HCT116 (cell line): ENCODE measurements at regions not wholly inside any gene's neighbourhood (a gene's known extent, or its start where the extent isn't known, plus 50 kb on each side); places are given as distances from the start of the nearest gene placed in this dataset.

Experiments
- ATAC-seq: fragments of 200-7000 bp; cut with Tn5 transposase; 2 replicates; pipeline ENCODE4 v1.9.1; 2020; ENCODE audit warnings: mild to moderate bottlenecking, moderate library complexity
- BruUV-seq: library from RNA; stranded (reverse); fragments of 400-500 nt; replicated peaks from 2 replicates; lab custom pipeline; 2021; lab: Mats Ljungman, UMichigan
- CTCF ChIA-PET: fragments of 300-600 bp; sonication (Branson Sonifier 250); formaldehyde crosslinking; loops from one replicate; lab custom pipeline; 2021; ENCODE audit warnings: antibody characterized with exemption; lab: Charles Lee
- POLR2A ChIA-PET: fragments of 300-600, 350-600 bp; sonication (Branson Sonifier 250); formaldehyde crosslinking; loops from one replicate; lab custom pipeline; 2021; ENCODE audit warnings: antibody characterized with exemption; lab: Charles Lee
- RAD21 ChIA-PET, 2 experiments: fragments of 300-600 bp; sonication (Branson Sonifier 250); formaldehyde crosslinking; loops; one replicate each; lab custom pipeline; 2023; ENCODE audit warnings: low total read pairs in 2 of 2; ENCODE audit not compliant: uncharacterized antibody in 2 of 2, unreplicated experiment in 2 of 2, low non-redundant PET in 1 of 2; lab: Charles Lee
- DNase-seq: peaks from one replicate; pipeline ENCODE4 v3.0.0-alpha.2; 2010; ENCODE audit warnings: low read depth, low spot score
- H2AFZ ChIP-seq: fragments of 200-600 bp; shearing (Covaris generic), sonication (generic); 2 replicates; pipeline ENCODE4 v1.6.1; 2017; ENCODE audit warnings: low read depth, mixed run types, mixed read lengths, antibody characterized with exemption, low read length; ENCODE audit not compliant: poor library complexity, severe bottlenecking
- H3K27ac ChIP-seq: 2 replicates; pipeline ENCODE4 v1.5.1; 2012; ENCODE audit warnings: low read depth, low read length
- H3K27me3 ChIP-seq: fragments of 200-600 bp; sonication (generic); 2 replicates; pipeline ENCODE4 v1.6.1; 2016; ENCODE audit warnings: mixed run types, low read length, mixed read lengths; ENCODE audit not compliant: insufficient read depth
- H3K36me3 ChIP-seq, 2 experiments: fragments of 200-500 bp in 1 of 2; fragments of 200-600 bp in 1 of 2; sonication (Bioruptor generic) in 1 of 2; sonication (generic) in 1 of 2; 2 replicates each; pipeline versions ENCODE4 v1.5.1 to v1.6.1; 2014 to 2016; ENCODE audit warnings: low read length in 2 of 2, inconsistent platforms in 1 of 2, mixed read lengths in 1 of 2, mixed run types in 1 of 2; ENCODE audit not compliant: insufficient read depth in 2 of 2, control insufficient read depth in 1 of 2
- H3K4me1 ChIP-seq, 2 experiments: fragments of 200-600 bp in 1 of 2; sonication (generic) in 1 of 2; 2 replicates each; pipeline versions ENCODE4 v1.5.1 to v1.6.1; 2012 to 2017; ENCODE audit warnings: low read length in 2 of 2, inconsistent platforms in 1 of 2, mild to moderate bottlenecking in 1 of 2, mixed read lengths in 1 of 2, mixed run types in 1 of 2, moderate library complexity in 1 of 2; ENCODE audit not compliant: insufficient read depth in 2 of 2, control insufficient read depth in 1 of 2
- H3K4me2 ChIP-seq: fragments of 200-600 bp; sonication (generic); 2 replicates; pipeline ENCODE4 v1.6.1; 2017; ENCODE audit warnings: mixed run types, low read length, mixed read lengths
- H3K4me3 ChIP-seq, 2 experiments: fragments of 200-600 bp in 1 of 2; sonication (generic) in 1 of 2; replicated peaks in 1 of 2; 2 replicates each; pipeline ENCODE4 v1.5.1; 2011 to 2016; ENCODE audit warnings: low read length in 2 of 2, control low read depth in 1 of 2, low read depth in 1 of 2, mild to moderate bottlenecking in 1 of 2, mixed read lengths in 1 of 2, mixed run types in 1 of 2
- H3K79me2 ChIP-seq: fragments of 200-600 bp; sonication (generic); 2 replicates; pipeline ENCODE4 v1.6.1; 2017; ENCODE audit warnings: mild to moderate bottlenecking, mixed run types, low read length, moderate library complexity, mixed read lengths; ENCODE audit not compliant: insufficient read depth
- H3K9ac ChIP-seq: fragments of 200-600 bp; sonication (generic); 2 replicates; pipeline ENCODE4 v1.6.1; 2016; ENCODE audit warnings: low read length, mixed read lengths
- H3K9me2 ChIP-seq: fragments of 200-600 bp; sonication (generic), shearing (Covaris generic); 2 replicates; pipeline ENCODE4 v1.6.1; 2017; ENCODE audit warnings: mixed run types, mild to moderate bottlenecking, moderate library complexity; ENCODE audit not compliant: insufficient read depth
- H3K9me3 ChIP-seq, 2 experiments: fragments of 200-500 bp in 1 of 2; fragments of 200-600 bp in 1 of 2; sonication (Bioruptor generic) in 1 of 2; sonication (generic) in 1 of 2; 2 replicates each; pipeline ENCODE4 v1.6.1; 2014 to 2017; ENCODE audit warnings: low read length in 2 of 2, mixed read lengths in 2 of 2, inconsistent platforms in 1 of 2, low read depth in 1 of 2, mild to moderate bottlenecking in 1 of 2, mixed run types in 1 of 2, moderate library complexity in 1 of 2; ENCODE audit not compliant: control insufficient read depth in 1 of 2, insufficient read depth in 1 of 2
- H4K20me1 ChIP-seq: fragments of 200-600 bp; sonication (generic), shearing (Covaris generic); 2 replicates; pipeline ENCODE4 v1.6.1; 2017; ENCODE audit warnings: mixed run types, mild to moderate bottlenecking, moderate library complexity; ENCODE audit not compliant: insufficient read depth
- CBX3 ChIP-seq: IDR thresholded peaks from 2 replicates; pipeline ENCODE4 v1.6.1; 2012; ENCODE audit warnings: low read depth
- CEBPB ChIP-seq: IDR thresholded peaks from 2 replicates; pipeline ENCODE4 v1.6.1; 2012; ENCODE audit warnings: low read depth
- CTCF ChIP-seq, 3 experiments: fragments of 200-600 bp in 1 of 3; sonication (generic) in 1 of 3; IDR thresholded peaks in 2 of 3; conservative IDR thresholded peaks in 1 of 3; 2 replicates each; pipeline ENCODE4 v1.5.1; 2012 to 2017; ENCODE audit warnings: low read depth in 2 of 3, low read length in 2 of 3, antibody characterized with exemption in 1 of 3, borderline replicate concordance in 1 of 3, control low read depth in 1 of 3, mild to moderate bottlenecking in 1 of 3, mixed read lengths in 1 of 3, mixed run types in 1 of 3, moderate library complexity in 1 of 3; ENCODE audit not compliant: insufficient read depth in 1 of 3
- ELF1 ChIP-seq: IDR thresholded peaks from 2 replicates; pipeline ENCODE4 v1.6.1; 2012; ENCODE audit warnings: low read depth, borderline replicate concordance
- EZH2phosphoT487 ChIP-seq: fragments of 200-600 bp; IDR thresholded peaks from 2 replicates; pipeline ENCODE4 v1.6.1; 2018; ENCODE audit warnings: antibody characterized with exemption, borderline replicate concordance
- JUND ChIP-seq: IDR thresholded peaks from 2 replicates; pipeline ENCODE4 v1.6.1; 2012
- POLR2AphosphoS5 ChIP-seq: IDR thresholded peaks from 2 replicates; pipeline ENCODE4 v1.6.1; 2011; ENCODE audit warnings: mild to moderate bottlenecking, low read depth, low read length, moderate library complexity
- SP1 ChIP-seq: IDR thresholded peaks from 2 replicates; pipeline ENCODE4 v1.6.1; 2012; ENCODE audit warnings: low read depth
- TCF7L2 ChIP-seq: IDR thresholded peaks from 2 replicates; pipeline ENCODE4 v1.7.0; 2011; ENCODE audit warnings: borderline replicate concordance, inconsistent platforms; ENCODE audit not compliant: insufficient read depth, insufficient read length; ENCODE audit errors: extremely low read depth
- ZBTB33 ChIP-seq: IDR thresholded peaks from 2 replicates; pipeline ENCODE4 v1.6.1; 2011; ENCODE audit warnings: mild to moderate bottlenecking, low read length, moderate library complexity; ENCODE audit not compliant: insufficient replicate concordance; ENCODE audit errors: extremely low read depth
- ZFX ChIP-seq: fragments of 450-650 bp; IDR thresholded peaks from 2 replicates; pipeline ENCODE4 v1.6.1; 2017
- ZNF274 ChIP-seq: fragments of 200-500 bp; sonication (Bioruptor generic); IDR thresholded peaks from 2 replicates; pipeline ENCODE4 v1.6.1; 2014; ENCODE audit warnings: mild to moderate bottlenecking, low read depth, low read length, inconsistent platforms
- intact Hi-C: fragments of 100-400 bp; cut with micrococcal nuclease; formaldehyde crosslinking; loops from 2 replicates; pipeline ENCODE4 v1.10.0; 2022

- ChIA-PET CTCF (no interaction called here), RAD21 (no interaction called here), POLR2A (no interaction called here)
- no peak overlapping the region for H2AFZ ChIP-seq
- H3K9ac ChIP-seq: no peak overlapping the region
- ATAC-seq: no peak
- no peaks in the 10 kb centered on the region for H3K27me3 ChIP-seq
- H3K79me2 ChIP-seq: no peaks in the 10 kb centered on the region
- intact Hi-C loops: no loop called here
- BruUV-seq: no TSS peak
- H3K4me3 ChIP-seq: no peak overlapping the region
- H3K4me1 ChIP-seq: no peaks in the 10 kb centered on the region
- DNase-seq: no peak
- H3K9me2 ChIP-seq: no peaks in the 10 kb centered on the region
- peaks cover 25 to 44% of the 10 kb centered on the region in 2 experiments; a peak in 3 of 4 replicates for H3K9me3 ChIP-seq
- no peak overlapping the region for H3K27ac ChIP-seq
- H3K36me3 ChIP-seq: no peaks in the 10 kb centered on the region
- no peak for TF ChIP-seq CTCF (IDR thresholded peaks at IDR 0.05 in 2 of 3, conservative IDR thresholded peaks at IDR 0.05 in 1 of 3; ENCODE audit: borderline replicate concordance in 1 of 3, insufficient read depth in 1 of 3, low read depth in 2 of 3, low read length in 2 of 3)
- no peak for TF ChIP-seq ELF1
- TF ChIP-seq SP1: no peak
- no peak for TF ChIP-seq CBX3
- no peak for TF ChIP-seq JUND
- TF ChIP-seq TCF7L2: no peak
- no peak for TF ChIP-seq ZNF274
- no peaks in the 10 kb centered on the region for H4K20me1 ChIP-seq
- no peak overlapping the region for H3K4me2 ChIP-seq
Measured at GRCh38 chr10:105763611-105764010, 1122.5 kb downstream of the SORCS3 start.

- ChIA-PET RAD21 (no interaction called here), POLR2A (no interaction called here), CTCF (no interaction called here)
- Histone ChIP-seq H3K4me2 (no peak overlapping the region), H4K20me1 (no peaks in the 10 kb centered on the region), H3K79me2 (no peaks in the 10 kb centered on the region), H3K27ac (no peak overlapping the region), H3K4me3 (no peak overlapping the region), H3K27me3 (no peaks in the 10 kb centered on the region), H3K4me1 (no peaks in the 10 kb centered on the region), H3K9ac (no peak overlapping the region), H3K9me2 (no peaks in the 10 kb centered on the region), H3K36me3 (no peaks in the 10 kb centered on the region), H2AFZ (no peak overlapping the region), H3K9me3 (peaks cover 29 to 44% of the 10 kb centered on the region in 2 experiments; a peak in 3 of 4 replicates)
- TF ChIP-seq ZBTB33: no peak
- no peak for TF ChIP-seq POLR2AphosphoS5
- no peak for TF ChIP-seq EZH2phosphoT487
- no peak for TF ChIP-seq CEBPB
- TF ChIP-seq ZFX: no peak
- TF ChIP-seq TCF7L2: no peak
- DNase-seq (no peak), ATAC-seq (no peak)
- intact Hi-C loops: no loop called here
- BruUV-seq: no TSS peak
Measured at GRCh38 chr10:105761576-105762260, 1120.6 kb downstream of the SORCS3 start.
